ENCODE measurements at regions not wholly inside any gene's neighbourhood (a gene's known extent, or its start where the extent isn't known, plus 50 kb on each side); places are given as distances from the start of the nearest gene placed in this dataset.

DNA sequence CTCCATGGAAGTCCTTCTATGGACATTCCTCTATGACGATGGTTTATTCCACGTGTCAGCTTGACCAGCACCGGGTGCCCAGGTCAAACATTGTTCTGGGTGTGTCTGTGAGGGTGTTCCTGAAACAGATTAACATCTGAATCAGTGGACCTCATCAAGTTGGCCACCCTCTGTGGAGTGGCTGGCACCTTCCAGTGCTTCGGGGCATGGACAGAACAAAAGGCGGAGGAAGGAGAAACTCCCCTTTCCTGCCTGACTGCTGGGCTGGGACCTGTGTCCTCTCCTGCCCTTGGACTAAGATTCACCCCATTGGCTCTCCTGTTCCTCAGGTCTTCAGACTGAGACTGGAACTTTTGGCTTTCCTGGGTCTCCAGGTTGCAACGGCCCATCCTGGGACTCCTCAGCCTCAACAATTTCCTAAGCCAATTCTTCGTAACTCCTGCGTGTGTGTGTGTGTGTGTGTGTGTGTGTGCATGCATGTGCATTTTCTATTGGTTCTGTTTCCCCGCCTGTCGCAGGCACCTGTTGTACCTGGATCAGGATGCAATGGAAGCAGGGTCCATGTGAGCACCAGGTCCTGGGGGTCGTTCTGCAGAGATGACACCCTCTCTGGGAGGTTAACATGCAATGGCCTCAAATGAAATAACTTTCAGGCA lies 357.2 kb upstream of the SALL3 start:
- H4K20me1 ChIP-seq (ENCODE audit: insufficient read depth): no peaks in the 10 kb centered on the region
- no peaks in the 10 kb centered on the region for H3K27me3 ChIP-seq (ENCODE audit: insufficient read depth, low read depth, low read length)
- no peaks in the 10 kb centered on the region for H3K9me3 ChIP-seq (ENCODE audit: low read length)
- H3K4me2 ChIP-seq (ENCODE audit: low read length): no peak overlapping the region
- H3K9me2 ChIP-seq (ENCODE audit: insufficient read depth, low read length): no peaks in the 10 kb centered on the region
- no peak overlapping the region for H2AFZ ChIP-seq (ENCODE audit: low read depth, low read length)
- H3K9ac ChIP-seq (ENCODE audit: low read length): no peak overlapping the region
- no peaks in the 10 kb centered on the region for H3K36me3 ChIP-seq (ENCODE audit: insufficient read depth, low read length)
- no peak overlapping the region for H3K27ac ChIP-seq (ENCODE audit: low read length)
- no peak overlapping the region for H3K4me3 ChIP-seq (ENCODE audit: low read length)
- H3F3A ChIP-seq (ENCODE audit: insufficient read depth, low read length, poor library complexity, severe bottlenecking): no peaks in the 10 kb centered on the region
- TF ChIP-seq EZH2 (IDR thresholded peaks at IDR 0.05; ENCODE audit: borderline replicate concordance, insufficient read depth, low read length, poor library complexity, severe bottlenecking) (no peak), MXI1 (conservative IDR thresholded peaks at IDR 0.05; ENCODE audit: poor library complexity, severe bottlenecking) (no peak)
- no peaks in the 10 kb centered on the region for H3K79me2 ChIP-seq (replicated peaks; ENCODE audit: insufficient read depth, low read length)

- H4K20me1 ChIP-seq (ENCODE audit: insufficient read depth): no peaks in the 10 kb centered on the region
- no peak overlapping the region for H3K27ac ChIP-seq (ENCODE audit: low read length)
- no peaks in the 10 kb centered on the region for H3K79me2 ChIP-seq (replicated peaks; ENCODE audit: insufficient read depth, low read length)
- no peaks in the 10 kb centered on the region for H3K36me3 ChIP-seq (ENCODE audit: insufficient read depth, low read length)
- no peak overlapping the region for H2AFZ ChIP-seq (ENCODE audit: low read depth, low read length)
- H3K9me2 ChIP-seq (ENCODE audit: insufficient read depth, low read length): no peaks in the 10 kb centered on the region
- no peaks in the 10 kb centered on the region for H3K27me3 ChIP-seq (ENCODE audit: insufficient read depth, low read depth, low read length)
- H3K9ac ChIP-seq (ENCODE audit: low read length): no peak overlapping the region
- TF ChIP-seq POLR2AphosphoS5 (IDR thresholded peaks at IDR 0.05) (no peak), EP300 (conservative IDR thresholded peaks at IDR 0.05; ENCODE audit: poor library complexity, severe bottlenecking) (no peak), EZH2 (IDR thresholded peaks at IDR 0.05; ENCODE audit: borderline replicate concordance, insufficient read depth, low read length, poor library complexity, severe bottlenecking) (no peak), SMC3 (conservative IDR thresholded peaks at IDR 0.05; ENCODE audit: poor library complexity) (no peak), TAF1 (IDR thresholded peaks at IDR 0.05; ENCODE audit: low read depth) (no peak), MXI1 (conservative IDR thresholded peaks at IDR 0.05; ENCODE audit: poor library complexity, severe bottlenecking) (no peak), RAD21 (conservative IDR thresholded peaks at IDR 0.05) (no peak)
- TF ChIP-seq, protein P1, sequence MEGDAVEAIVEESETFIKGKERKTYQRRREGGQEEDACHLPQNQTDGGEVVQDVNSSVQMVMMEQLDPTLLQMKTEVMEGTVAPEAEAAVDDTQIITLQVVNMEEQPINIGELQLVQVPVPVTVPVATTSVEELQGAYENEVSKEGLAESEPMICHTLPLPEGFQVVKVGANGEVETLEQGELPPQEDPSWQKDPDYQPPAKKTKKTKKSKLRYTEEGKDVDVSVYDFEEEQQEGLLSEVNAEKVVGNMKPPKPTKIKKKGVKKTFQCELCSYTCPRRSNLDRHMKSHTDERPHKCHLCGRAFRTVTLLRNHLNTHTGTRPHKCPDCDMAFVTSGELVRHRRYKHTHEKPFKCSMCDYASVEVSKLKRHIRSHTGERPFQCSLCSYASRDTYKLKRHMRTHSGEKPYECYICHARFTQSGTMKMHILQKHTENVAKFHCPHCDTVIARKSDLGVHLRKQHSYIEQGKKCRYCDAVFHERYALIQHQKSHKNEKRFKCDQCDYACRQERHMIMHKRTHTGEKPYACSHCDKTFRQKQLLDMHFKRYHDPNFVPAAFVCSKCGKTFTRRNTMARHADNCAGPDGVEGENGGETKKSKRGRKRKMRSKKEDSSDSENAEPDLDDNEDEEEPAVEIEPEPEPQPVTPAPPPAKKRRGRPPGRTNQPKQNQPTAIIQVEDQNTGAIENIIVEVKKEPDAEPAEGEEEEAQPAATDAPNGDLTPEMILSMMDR (IDR thresholded peaks at IDR 0.05; ENCODE audit: poor library complexity, severe bottlenecking): no peak
- TF ChIP-seq, protein P2, sequence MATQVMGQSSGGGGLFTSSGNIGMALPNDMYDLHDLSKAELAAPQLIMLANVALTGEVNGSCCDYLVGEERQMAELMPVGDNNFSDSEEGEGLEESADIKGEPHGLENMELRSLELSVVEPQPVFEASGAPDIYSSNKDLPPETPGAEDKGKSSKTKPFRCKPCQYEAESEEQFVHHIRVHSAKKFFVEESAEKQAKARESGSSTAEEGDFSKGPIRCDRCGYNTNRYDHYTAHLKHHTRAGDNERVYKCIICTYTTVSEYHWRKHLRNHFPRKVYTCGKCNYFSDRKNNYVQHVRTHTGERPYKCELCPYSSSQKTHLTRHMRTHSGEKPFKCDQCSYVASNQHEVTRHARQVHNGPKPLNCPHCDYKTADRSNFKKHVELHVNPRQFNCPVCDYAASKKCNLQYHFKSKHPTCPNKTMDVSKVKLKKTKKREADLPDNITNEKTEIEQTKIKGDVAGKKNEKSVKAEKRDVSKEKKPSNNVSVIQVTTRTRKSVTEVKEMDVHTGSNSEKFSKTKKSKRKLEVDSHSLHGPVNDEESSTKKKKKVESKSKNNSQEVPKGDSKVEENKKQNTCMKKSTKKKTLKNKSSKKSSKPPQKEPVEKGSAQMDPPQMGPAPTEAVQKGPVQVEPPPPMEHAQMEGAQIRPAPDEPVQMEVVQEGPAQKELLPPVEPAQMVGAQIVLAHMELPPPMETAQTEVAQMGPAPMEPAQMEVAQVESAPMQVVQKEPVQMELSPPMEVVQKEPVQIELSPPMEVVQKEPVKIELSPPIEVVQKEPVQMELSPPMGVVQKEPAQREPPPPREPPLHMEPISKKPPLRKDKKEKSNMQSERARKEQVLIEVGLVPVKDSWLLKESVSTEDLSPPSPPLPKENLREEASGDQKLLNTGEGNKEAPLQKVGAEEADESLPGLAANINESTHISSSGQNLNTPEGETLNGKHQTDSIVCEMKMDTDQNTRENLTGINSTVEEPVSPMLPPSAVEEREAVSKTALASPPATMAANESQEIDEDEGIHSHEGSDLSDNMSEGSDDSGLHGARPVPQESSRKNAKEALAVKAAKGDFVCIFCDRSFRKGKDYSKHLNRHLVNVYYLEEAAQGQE (IDR thresholded peaks at IDR 0.05; ENCODE audit: borderline replicate concordance): no peak
- no peaks in the 10 kb centered on the region for H3F3A ChIP-seq (ENCODE audit: insufficient read depth, low read length, poor library complexity, severe bottlenecking)
- no peak overlapping the region for H3K4me2 ChIP-seq (ENCODE audit: low read length)
- H3K4me3 ChIP-seq (ENCODE audit: low read length): no peak overlapping the region
- H3K9me3 ChIP-seq (ENCODE audit: low read length): no peaks in the 10 kb centered on the region
Measured at GRCh38 chr18:78622907-78623541, 356.6 kb upstream of the SALL3 start.
